CD4-positive, alpha-beta T cell (primary cell): ENCODE measurements at regions not wholly inside any gene's neighbourhood (a gene's known extent, or its start where the extent isn't known, plus 50 kb on each side); places are given as distances from the start of the nearest gene placed in this dataset.

Source experiments
- ATAC-seq: fragments of 200-7000 bp; cut with Tn5 transposase; one replicate; pipeline ENCODE4 v1.10.0; 2022; ENCODE audit warnings: mild to moderate bottlenecking; ENCODE audit not compliant: poor library complexity
- CTCF ChIA-PET: fragments of 350-600 bp; sonication (Branson Sonifier 250); formaldehyde crosslinking; loops from one replicate; lab custom pipeline; 2021; ENCODE audit warnings: antibody characterized with exemption, inconsistent platforms; lab: Charles Lee
- POLR2A ChIA-PET: fragments of 350-600 bp; sonication (Branson Sonifier 250); formaldehyde crosslinking; loops from one replicate; lab custom pipeline; 2021; ENCODE audit warnings: antibody characterized with exemption, inconsistent platforms; lab: Charles Lee
- DNase-seq, 14 experiments: peaks; one replicate each; pipeline ENCODE4 v3.0.0-alpha.2; 2013 to 2020; ENCODE audit warnings: mixed read lengths in 2 of 14
- H3K27ac ChIP-seq, 2 donors: one replicate each; pipeline versions ENCODE4 v1.5.1 to v1.7.0; 2013; ENCODE audit warnings: low read length in 2 of 2, low read depth in 1 of 2, mild to moderate bottlenecking in 1 of 2
- H3K27me3 ChIP-seq, 2 experiments: 1 replicate in 1 of 2; 2 replicates in 1 of 2; pipeline versions ENCODE4 v1.6.1 to v1.7.0; 2013; ENCODE audit warnings: low read length in 2 of 2, control low read depth in 1 of 2, mild to moderate bottlenecking in 1 of 2, moderate library complexity in 1 of 2; ENCODE audit not compliant: insufficient read depth in 2 of 2, control insufficient read depth in 1 of 2
- H3K36me3 ChIP-seq: one replicate; pipeline ENCODE4 v1.6.1; 2013; ENCODE audit warnings: low read length, control low read depth; ENCODE audit not compliant: insufficient read depth
- H3K4me1 ChIP-seq: one replicate; pipeline ENCODE4 v1.6.1; 2013; ENCODE audit warnings: low read length, control low read depth; ENCODE audit not compliant: insufficient read depth
- H3K4me3 ChIP-seq: one replicate; pipeline ENCODE4 v1.5.1; 2013; ENCODE audit warnings: mild to moderate bottlenecking, low read length, moderate library complexity
- H3K9me3 ChIP-seq, 2 experiments: 1 replicate in 1 of 2; 2 replicates in 1 of 2; pipeline versions ENCODE4 v1.6.1 to v1.7.0; 2013; ENCODE audit warnings: low read length in 2 of 2, mild to moderate bottlenecking in 2 of 2, control low read depth in 1 of 2, moderate library complexity in 1 of 2; ENCODE audit not compliant: control insufficient read depth in 1 of 2, insufficient read depth in 1 of 2
- H3K27ac Mint-ChIP-seq: one replicate; pipeline ENCODE4 v1.8.0; 2020; ENCODE audit warnings: mixed read lengths
- H3K27me3 Mint-ChIP-seq: one replicate; pipeline ENCODE4 v1.8.0; 2021; ENCODE audit warnings: mixed read lengths
- H3K36me3 Mint-ChIP-seq: one replicate; pipeline ENCODE4 v1.8.0; 2021; ENCODE audit warnings: low read depth, mixed read lengths
- H3K4me1 Mint-ChIP-seq: one replicate; pipeline ENCODE4 v1.8.0; 2021; ENCODE audit warnings: low read depth, mixed read lengths
- H3K4me3 Mint-ChIP-seq: one replicate; pipeline ENCODE4 v1.8.0; 2020; ENCODE audit warnings: mild to moderate bottlenecking, mixed read lengths
- H3K9me3 Mint-ChIP-seq: one replicate; pipeline ENCODE4 v1.8.0; 2020; ENCODE audit warnings: mixed read lengths
- CTCF ChIP-seq: fragments of 200-600 bp; IDR thresholded peaks from one replicate; pipeline ENCODE4 v1.8.0; 2022; ENCODE audit warnings: antibody characterized with exemption, mild to moderate bottlenecking
- intact Hi-C, 2 experiments: fragments of 100-400 bp; cut with DNase I in 1 of 2; cut with micrococcal nuclease in 1 of 2; formaldehyde crosslinking; loops; one replicate each; pipeline versions ENCODE4 v1.15.1 to v1.9.0; 2023 to 2025; cut with DNase I, micrococcal nuclease

- CTCF ChIA-PET = interaction anchor here (1.9 kb wide), 1 partner anchor 10 kb away, joined by 4 read pairs; no protein-coding TSS in a partner anchor
- no peak overlapping the region for H3K4me3 Mint-ChIP-seq
- no peak overlapping the region for H3K27ac Mint-ChIP-seq
- no peak for DNase-seq
- no peaks in the 10 kb centered on the region for H3K9me3 ChIP-seq
- POLR2A ChIA-PET = no interaction called here
- H3K4me1 ChIP-seq = no peaks in the 10 kb centered on the region
- no peak for ATAC-seq
- H3K4me3 ChIP-seq = no peak overlapping the region
- no peak overlapping the region for H3K27ac ChIP-seq
- no peak for TF ChIP-seq CTCF
- no peaks in the 10 kb centered on the region for H3K36me3 ChIP-seq
- H3K4me1 Mint-ChIP-seq = no peaks in the 10 kb centered on the region
- H3K27me3 Mint-ChIP-seq = no peaks in the 10 kb centered on the region
- peaks cover 2% of the 10 kb centered on the region for H3K9me3 Mint-ChIP-seq
- intact Hi-C loops = no loop called here
- no peaks in the 10 kb centered on the region for H3K36me3 Mint-ChIP-seq
- no peaks in the 10 kb centered on the region for H3K27me3 ChIP-seq
These were observed 484.5 kb downstream of the TAFA4 start for GRCh38 chr3:68447885-68448284.

- no peak for TF ChIP-seq CTCF
- no peak overlapping the region for H3K4me3 ChIP-seq
- no peaks in the 10 kb centered on the region for H3K4me1 ChIP-seq
- no peaks in the 10 kb centered on the region for H3K27me3 ChIP-seq
- intact Hi-C loops = no loop called here
- ATAC-seq (no peak), DNase-seq (no peak)
- Mint-ChIP-seq H3K4me3 (no peak overlapping the region), H3K9me3 (no peaks in the 10 kb centered on the region), H3K27me3 (no peaks in the 10 kb centered on the region), H3K27ac (no peak overlapping the region), H3K36me3 (no peaks in the 10 kb centered on the region), H3K4me1 (no peaks in the 10 kb centered on the region)
- no peak overlapping the region for H3K27ac ChIP-seq
- ChIA-PET POLR2A (no interaction called here), CTCF (no interaction called here)
- H3K9me3 ChIP-seq = peaks cover 0 to 4% of the 10 kb centered on the region in 2 experiments
- no peaks in the 10 kb centered on the region for H3K36me3 ChIP-seq
These were observed 491.3 kb downstream of the TAFA4 start for GRCh38 chr3:68441054-68441453.

DNA sequence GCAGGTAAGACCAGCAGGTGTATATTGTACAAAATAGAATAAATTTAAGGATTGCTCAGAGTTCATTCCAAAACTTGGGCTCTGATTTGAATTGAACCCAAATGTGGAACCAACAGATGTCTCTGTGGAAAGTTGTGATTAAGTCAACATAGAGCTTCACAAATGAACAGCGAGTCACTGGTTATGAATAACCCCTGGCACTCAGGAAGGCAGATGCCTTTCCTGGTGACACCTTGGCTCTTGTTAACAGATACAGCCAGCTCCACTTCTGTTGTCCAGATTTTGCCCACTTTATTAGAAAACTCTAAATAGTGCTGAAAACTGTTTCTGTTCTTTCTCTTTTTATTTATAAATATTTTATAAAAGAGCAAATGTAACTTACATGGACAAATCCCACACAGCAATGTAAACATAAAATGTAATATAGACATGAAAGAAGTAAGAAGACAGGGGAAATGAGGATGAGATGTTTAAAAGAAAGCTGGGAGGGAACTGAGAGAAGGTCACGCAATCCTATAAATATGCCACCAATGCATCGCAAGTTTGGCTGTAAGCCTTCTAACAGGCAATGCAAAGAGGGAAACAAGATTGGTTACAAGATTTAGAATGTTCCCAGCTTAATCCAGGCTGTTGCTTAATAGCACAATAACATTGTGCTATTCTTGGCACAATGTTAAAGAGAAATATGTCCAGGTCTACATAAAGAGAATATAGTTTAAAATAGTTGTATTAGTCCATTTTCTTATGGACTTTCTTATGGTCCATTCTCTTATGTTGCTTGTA, 495.5 kb downstream of the TAFA4 start:
- Histone ChIP-seq H3K9me3 (peaks cover 0 to 4% of the 10 kb centered on the region in 2 experiments), H3K4me3 (no peak overlapping the region), H3K27ac (no peak overlapping the region), H3K27me3 (no peaks in the 10 kb centered on the region), H3K4me1 (no peaks in the 10 kb centered on the region), H3K36me3 (no peaks in the 10 kb centered on the region)
- ChIA-PET POLR2A (no interaction called here), CTCF (no interaction called here)
- DNase-seq = no peak
- TF ChIP-seq CTCF = no peak
- Mint-ChIP-seq H3K36me3 (no peaks in the 10 kb centered on the region), H3K27ac (no peak overlapping the region), H3K9me3 (peaks cover 2% of the 10 kb centered on the region), H3K27me3 (no peaks in the 10 kb centered on the region), H3K4me1 (no peaks in the 10 kb centered on the region), H3K4me3 (no peak overlapping the region)
- intact Hi-C loops = no loop called here
- ATAC-seq = no peak
